ENCODE measurements at regions not wholly inside any gene's neighbourhood (a gene's known extent, or its start where the extent isn't known, plus 50 kb on each side); places are given as distances from the start of the nearest gene placed in this dataset.

- TF ChIP-seq CTCF (IDR thresholded peaks at IDR 0.05): no peak
- TF ChIP-seq EZH2phosphoT487 (IDR thresholded peaks at IDR 0.05): no peak
These were observed 337.3 kb downstream of the SPATA31D1 start for GRCh38 chr9:82325907-82326306.
